Left ventricle myocardium inferior (tissue), 1 donor: ENCODE measurements at regions not wholly inside any gene's neighbourhood (a gene's known extent, or its start where the extent isn't known, plus 50 kb on each side); places are given as distances from the start of the nearest gene placed in this dataset.

Source experiments
- DNase-seq: peaks from one replicate; pipeline ENCODE4 v3.0.0-alpha.2; 2020
- H3K27ac ChIP-seq: fragments of 200-600 bp; replicated peaks from 2 replicates; pipeline ENCODE4 v1.8.0; 2021
- H3K27me3 ChIP-seq: fragments of 200-600 bp; 2 replicates; pipeline ENCODE4 v1.8.0; 2021; ENCODE audit warnings: low read depth
- H3K36me3 ChIP-seq: fragments of 200-600 bp; 2 replicates; pipeline ENCODE4 v1.8.0; 2021
- H3K4me1 ChIP-seq: fragments of 200-600 bp; 2 replicates; pipeline ENCODE4 v1.8.0; 2021
- H3K4me3 ChIP-seq: fragments of 200-600 bp; 2 replicates; pipeline ENCODE4 v1.8.0; 2021; ENCODE audit warnings: mild to moderate bottlenecking, moderate library complexity
- H3K9me3 ChIP-seq: fragments of 200-600 bp; replicated peaks from 2 replicates; pipeline ENCODE4 v1.8.0; 2021
- CTCF ChIP-seq: fragments of 200-600 bp; IDR thresholded peaks from 2 replicates; pipeline ENCODE4 v1.8.0; 2021; ENCODE audit warnings: antibody characterized with exemption, mild to moderate bottlenecking, borderline replicate concordance
- intact Hi-C: fragments of 100-400 bp; cut with micrococcal nuclease; formaldehyde crosslinking; loops from one replicate; pipeline ENCODE4 v1.11.0; 2022
- donor health status: DM: no; HTN: yes; CAD: no; lungs with severe emphysema.

- peaks cover 15% of the 10 kb centered on the region for H3K27me3 ChIP-seq
- no peaks in the 10 kb centered on the region for H3K4me1 ChIP-seq
- H3K27ac ChIP-seq = no peak overlapping the region
- H3K9me3 ChIP-seq = no peaks in the 10 kb centered on the region
- H3K36me3 ChIP-seq = no peaks in the 10 kb centered on the region
- no peak for DNase-seq
- intact Hi-C loops = no loop called here
- TF ChIP-seq CTCF = no peak
- no peak overlapping the region for H3K4me3 ChIP-seq
Observed at GRCh38 chr4:187065806-187066205, 342.1 kb upstream of the FAT1 start.

GRCh38 chr4:187069398-187069797, 345.7 kb upstream of the FAT1 start:
- no peaks in the 10 kb centered on the region for H3K9me3 ChIP-seq
- peaks cover 39% of the 10 kb centered on the region for H3K27me3 ChIP-seq
- TF ChIP-seq CTCF = no peak
- no peak overlapping the region for H3K27ac ChIP-seq
- DNase-seq = no peak
- H3K36me3 ChIP-seq = no peaks in the 10 kb centered on the region
- intact Hi-C loops = no loop called here
- no peak overlapping the region for H3K4me3 ChIP-seq
- no peaks in the 10 kb centered on the region for H3K4me1 ChIP-seq

GRCh38 chr4:187070158-187070557, 346.5 kb upstream of the FAT1 start:
- H3K27me3 ChIP-seq = peaks cover 39% of the 10 kb centered on the region
- H3K4me1 ChIP-seq = no peaks in the 10 kb centered on the region
- no peak overlapping the region for H3K27ac ChIP-seq
- H3K4me3 ChIP-seq = no peak overlapping the region
- no peaks in the 10 kb centered on the region for H3K9me3 ChIP-seq
- no peaks in the 10 kb centered on the region for H3K36me3 ChIP-seq
- TF ChIP-seq CTCF = no peak
- intact Hi-C loops = no loop called here
- DNase-seq = no peak

GRCh38 chr4:187070740-187071139, 347.1 kb upstream of the FAT1 start:
- H3K27ac ChIP-seq = no peak overlapping the region
- no peaks in the 10 kb centered on the region for H3K4me1 ChIP-seq
- no peak for DNase-seq
- H3K9me3 ChIP-seq = no peaks in the 10 kb centered on the region
- intact Hi-C loops = no loop called here
- H3K27me3 ChIP-seq = peaks cover 39% of the 10 kb centered on the region
- H3K36me3 ChIP-seq = no peaks in the 10 kb centered on the region
- TF ChIP-seq CTCF = no peak
- no peak overlapping the region for H3K4me3 ChIP-seq

- DNase-seq = no peak
- Histone ChIP-seq H3K4me3 (no peak overlapping the region), H3K4me1 (no peaks in the 10 kb centered on the region), H3K27me3 (peaks cover 39% of the 10 kb centered on the region), H3K27ac (no peak overlapping the region), H3K9me3 (no peaks in the 10 kb centered on the region), H3K36me3 (no peaks in the 10 kb centered on the region)
- TF ChIP-seq CTCF = no peak
- intact Hi-C loops = no loop called here
Observed at GRCh38 chr4:187071946-187072600, 348.4 kb upstream of the FAT1 start.
